ENCODE measurements at regions not wholly inside any gene's neighbourhood (a gene's known extent, or its start where the extent isn't known, plus 50 kb on each side); places are given as distances from the start of the nearest gene placed in this dataset.

DNA sequence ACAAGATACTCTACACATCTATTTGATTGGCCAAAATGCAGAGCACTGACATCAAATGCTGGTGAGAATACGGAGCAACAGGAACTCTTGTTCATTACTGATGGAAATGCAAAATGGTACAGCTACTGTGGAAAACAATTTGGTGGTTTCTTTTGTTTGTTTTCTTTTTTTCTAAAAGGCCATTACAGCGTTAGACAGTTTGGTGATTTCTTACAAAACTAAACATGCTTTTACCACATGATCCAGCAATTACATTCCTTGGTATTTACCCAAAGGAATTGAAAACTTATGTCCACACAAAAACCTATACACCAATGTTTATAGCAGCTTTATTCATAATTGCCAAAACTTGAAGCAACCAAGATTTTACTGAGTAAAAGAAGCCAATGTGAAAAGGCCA is 66.4 kb upstream of the FBXO28 start:
- Histone ChIP-seq H4K20me1 (ENCODE audit: insufficient read depth, low read length) (no peaks in the 10 kb centered on the region), H3K9ac (ENCODE audit: low read length) (no peak overlapping the region), H3K4me1 (ENCODE audit: low read length) (no peaks in the 10 kb centered on the region), H3K9me2 (replicated peaks; ENCODE audit: insufficient read depth, low read length) (no peaks in the 10 kb centered on the region), H3K4me3 (ENCODE audit: low read length) (no peak overlapping the region), H3K9me3 (replicated peaks; ENCODE audit: insufficient read depth, low read length) (no peaks in the 10 kb centered on the region), H3K27ac (ENCODE audit: low read length) (no peak overlapping the region), H3K27me3 (replicated peaks; ENCODE audit: insufficient read depth, low read length) (no peaks in the 10 kb centered on the region), H3K79me2 (ENCODE audit: low read length) (no peaks in the 10 kb centered on the region), H3F3A (ENCODE audit: insufficient read depth, low read length) (no peaks in the 10 kb centered on the region), H3K36me3 (replicated peaks; ENCODE audit: insufficient read depth, low read length) (no peaks in the 10 kb centered on the region), H2AFZ (ENCODE audit: low read length) (no peak overlapping the region), H3K4me2 (ENCODE audit: low read depth, low read length) (no peak overlapping the region)
- DNase-seq = no peak
- TF ChIP-seq CTCF (IDR thresholded peaks at IDR 0.05; ENCODE audit: low read length) = no peak
- no peak for TF ChIP-seq EZH2phosphoT487 (IDR thresholded peaks at IDR 0.05; ENCODE audit: low read length)
- no peak for TF ChIP-seq EZH2 (optimal IDR thresholded peaks at IDR 0.05; ENCODE audit: low read depth, low read length)

DNA sequence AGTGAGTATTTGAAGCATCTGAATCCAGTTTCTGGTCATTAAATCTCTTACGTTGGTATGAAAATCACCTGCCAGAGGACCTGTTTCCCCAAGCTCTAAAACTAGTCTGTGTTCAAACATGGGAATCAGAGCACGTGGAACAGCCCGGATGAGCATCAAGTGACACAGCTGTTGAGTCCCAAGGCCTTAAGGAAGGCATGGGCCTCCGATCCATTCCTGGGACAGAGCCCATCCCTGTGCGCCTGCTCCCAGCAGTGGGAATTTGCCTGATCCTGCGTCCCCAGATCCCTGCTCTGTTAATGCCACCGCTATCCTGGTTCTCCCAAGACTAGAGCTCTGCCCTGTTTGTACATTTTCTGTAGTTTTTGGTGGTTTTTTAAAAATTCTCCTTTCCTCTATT is 68.4 kb upstream of the FBXO28 start:
- Histone ChIP-seq H3K36me3 (replicated peaks; ENCODE audit: insufficient read depth, low read length) (no peaks in the 10 kb centered on the region), H3K9ac (ENCODE audit: low read length) (no peak overlapping the region), H3K79me2 (ENCODE audit: low read length) (no peaks in the 10 kb centered on the region), H3K27ac (ENCODE audit: low read length) (no peak overlapping the region), H3K4me2 (ENCODE audit: low read depth, low read length) (no peak overlapping the region), H3K4me1 (ENCODE audit: low read length) (no peaks in the 10 kb centered on the region), H3K9me2 (replicated peaks; ENCODE audit: insufficient read depth, low read length) (no peaks in the 10 kb centered on the region), H4K20me1 (ENCODE audit: insufficient read depth, low read length) (no peaks in the 10 kb centered on the region), H3F3A (ENCODE audit: insufficient read depth, low read length) (no peaks in the 10 kb centered on the region), H3K9me3 (replicated peaks; ENCODE audit: insufficient read depth, low read length) (no peaks in the 10 kb centered on the region), H3K27me3 (replicated peaks; ENCODE audit: insufficient read depth, low read length) (no peaks in the 10 kb centered on the region), H2AFZ (ENCODE audit: low read length) (no peak overlapping the region), H3K4me3 (ENCODE audit: low read length) (no peak overlapping the region)
- no peak for DNase-seq
- TF ChIP-seq EZH2phosphoT487 (IDR thresholded peaks at IDR 0.05; ENCODE audit: low read length) (no peak), CTCF (IDR thresholded peaks at IDR 0.05; ENCODE audit: low read length) (no peak), EZH2 (optimal IDR thresholded peaks at IDR 0.05; ENCODE audit: low read depth, low read length) (no peak)

GRCh38 chr1:224044420-224044819 is 69.5 kb upstream of the FBXO28 start:
- no peak overlapping the region for H3K27ac ChIP-seq (ENCODE audit: low read length)
- H3F3A ChIP-seq (ENCODE audit: insufficient read depth, low read length) = no peaks in the 10 kb centered on the region
- no peak overlapping the region for H3K4me2 ChIP-seq (ENCODE audit: low read depth, low read length)
- H3K79me2 ChIP-seq (ENCODE audit: low read length) = no peaks in the 10 kb centered on the region
- DNase-seq = no peak
- no peak overlapping the region for H3K9ac ChIP-seq (ENCODE audit: low read length)
- H3K4me1 ChIP-seq (ENCODE audit: low read length) = no peaks in the 10 kb centered on the region
- no peak overlapping the region for H2AFZ ChIP-seq (ENCODE audit: low read length)
- no peaks in the 10 kb centered on the region for H3K27me3 ChIP-seq (replicated peaks; ENCODE audit: insufficient read depth, low read length)
- no peaks in the 10 kb centered on the region for H3K36me3 ChIP-seq (replicated peaks; ENCODE audit: insufficient read depth, low read length)
- TF ChIP-seq EZH2 (optimal IDR thresholded peaks at IDR 0.05; ENCODE audit: low read depth, low read length) (no peak), EZH2phosphoT487 (IDR thresholded peaks at IDR 0.05; ENCODE audit: low read length) (no peak), CTCF (IDR thresholded peaks at IDR 0.05; ENCODE audit: low read length) (no peak)
- H3K9me3 ChIP-seq (replicated peaks; ENCODE audit: insufficient read depth, low read length) = no peaks in the 10 kb centered on the region
- H4K20me1 ChIP-seq (ENCODE audit: insufficient read depth, low read length) = no peaks in the 10 kb centered on the region
- H3K4me3 ChIP-seq (ENCODE audit: low read length) = no peak overlapping the region
- H3K9me2 ChIP-seq (replicated peaks; ENCODE audit: insufficient read depth, low read length) = no peaks in the 10 kb centered on the region

Measured in MM.1S (cell line).